B cell (primary cell): ENCODE measurements at regions not wholly inside any gene's neighbourhood (a gene's known extent, or its start where the extent isn't known, plus 50 kb on each side); places are given as distances from the start of the nearest gene placed in this dataset.

Experiments
- ATAC-seq: fragments of 200-7000 bp; cut with Tn5 transposase; one replicate; pipeline ENCODE4 v1.10.0; 2021; ENCODE audit warnings: low read depth, mild to moderate bottlenecking, moderate number of reproducible peaks, moderate library complexity
- CTCF ChIA-PET: fragments of 350-600 bp; sonication (Branson Sonifier 250); formaldehyde crosslinking; loops from one replicate; lab custom pipeline; 2021; ENCODE audit warnings: antibody characterized with exemption, inconsistent platforms; lab: Charles Lee
- POLR2A ChIA-PET: fragments of 350-600 bp; sonication (Branson Sonifier 250); formaldehyde crosslinking; loops from one replicate; lab custom pipeline; 2021; ENCODE audit warnings: antibody characterized with exemption; lab: Charles Lee
- DNase-seq: peaks from one replicate; pipeline ENCODE4 v3.0.0; 2013
- H2AFZ ChIP-seq: 2 replicates; pipeline ENCODE4 v1.6.1; 2012; ENCODE audit warnings: mild to moderate bottlenecking, low read depth, low read length; ENCODE audit not compliant: insufficient read depth, poor library complexity, severe bottlenecking
- H3K27ac ChIP-seq, 2 donors: 1 replicate in 1 of 2; 2 replicates in 1 of 2; pipeline ENCODE4 v1.5.1; 2012 to 2013; ENCODE audit warnings: low read length in 2 of 2, mild to moderate bottlenecking in 2 of 2, moderate library complexity in 1 of 2
- H3K27me3 ChIP-seq, 4 experiments: fragments of 200-600 bp in 1 of 4; sonication (generic) in 1 of 4; replicated peaks in 1 of 4; 1 replicate in 2 of 4; 2 replicates in 2 of 4; pipeline versions ENCODE4 v1.6.1 to v1.7.0; 2013 to 2016; ENCODE audit warnings: low read length in 3 of 4, mild to moderate bottlenecking in 2 of 4, mixed read lengths in 1 of 4, moderate library complexity in 1 of 4; ENCODE audit not compliant: insufficient read depth in 4 of 4, control insufficient read depth in 3 of 4; ENCODE audit errors: control extremely low read depth in 1 of 4
- H3K36me3 ChIP-seq, 2 experiments: replicated peaks in 1 of 2; 1 replicate in 1 of 2; 2 replicates in 1 of 2; pipeline versions ENCODE4 v1.6.1 to v1.7.1; 2013; ENCODE audit warnings: low read length in 1 of 2; ENCODE audit not compliant: insufficient read depth in 2 of 2, control insufficient read depth in 1 of 2; ENCODE audit errors: control extremely low read depth in 1 of 2, extremely low read depth in 1 of 2
- H3K4me1 ChIP-seq, 2 donors: fragments of 200-600 bp in 1 of 2; sonication (generic) in 1 of 2; 1 replicate in 1 of 2; 2 replicates in 1 of 2; pipeline versions ENCODE4 v1.5.1 to v1.6.1; 2013 to 2017; ENCODE audit warnings: low read length in 2 of 2; ENCODE audit not compliant: control insufficient read depth in 2 of 2, insufficient read depth in 2 of 2
- H3K4me2 ChIP-seq: replicated peaks from 2 replicates; pipeline ENCODE3; 2012; ENCODE audit warnings: mild to moderate bottlenecking, low read depth, low read length; ENCODE audit not compliant: poor library complexity, severe bottlenecking
- H3K4me3 ChIP-seq, 5 experiments: fragments of 200-600 bp in 1 of 5; sonication (generic) in 1 of 5; 1 replicate in 3 of 5; 2 replicates in 2 of 5; pipeline versions ENCODE4 v1.5.1 to v1.7.0; 2011 to 2016; ENCODE audit warnings: low read length in 4 of 5, mild to moderate bottlenecking in 4 of 5, low read depth in 2 of 5, control low read depth in 1 of 5, moderate library complexity in 1 of 5; ENCODE audit not compliant: insufficient read depth in 1 of 5; ENCODE audit errors: control extremely low read depth in 1 of 5, extremely low read depth in 1 of 5
- H3K79me2 ChIP-seq: fragments of 200-600 bp; sonication (generic); one replicate; pipeline ENCODE4 v1.6.0; 2016; ENCODE audit warnings: low read length; ENCODE audit not compliant: control insufficient read depth, insufficient read depth
- H3K9ac ChIP-seq: fragments of 200-600 bp; sonication (generic); 2 replicates; pipeline ENCODE4 v1.6.1; 2017; ENCODE audit warnings: mild to moderate bottlenecking, low read length, moderate library complexity
- H3K9me3 ChIP-seq, 3 donors: one replicate each; pipeline versions ENCODE4 v1.6.1 to v1.7.1; 2013; ENCODE audit warnings: low read length in 2 of 3; ENCODE audit not compliant: control insufficient read depth in 2 of 3, insufficient read depth in 1 of 3; ENCODE audit errors: control extremely low read depth in 1 of 3
- H4K20me1 ChIP-seq: 2 replicates; pipeline ENCODE4 v1.6.0; 2012; ENCODE audit warnings: mild to moderate bottlenecking, low read length; ENCODE audit not compliant: insufficient read depth, control insufficient read depth, poor library complexity, severe bottlenecking
- H3K27ac Mint-ChIP-seq: one replicate; pipeline ENCODE4 v1.8.0; 2021; ENCODE audit warnings: mixed read lengths
- H3K27me3 Mint-ChIP-seq: one replicate; pipeline ENCODE4 v1.8.0; 2021; ENCODE audit warnings: mixed read lengths
- H3K4me1 Mint-ChIP-seq: one replicate; pipeline ENCODE4 v1.8.0; 2021; ENCODE audit warnings: mixed read lengths
- H3K4me3 Mint-ChIP-seq: one replicate; pipeline ENCODE4 v1.8.0; 2021; ENCODE audit warnings: mixed read lengths
- H3K9me3 Mint-ChIP-seq: one replicate; pipeline ENCODE4 v1.8.0; 2022; ENCODE audit warnings: mixed read lengths; ENCODE audit not compliant: insufficient read depth
- EZH2 ChIP-seq: IDR thresholded peaks from 2 replicates; pipeline ENCODE4 v1.6.1; 2012; ENCODE audit warnings: borderline replicate concordance, low read depth, mild to moderate bottlenecking, moderate library complexity, low read length; ENCODE audit not compliant: insufficient read depth, poor library complexity, severe bottlenecking
- WGBS: methylation state at CpG from one replicate; pipeline ENCODE4 v1.1.5; 2013; ENCODE audit warnings: missing lambda C conversion rate; ENCODE audit not compliant: insufficient coverage; 5-methylcytosine and 5-hydroxymethylcytosine counted together
- intact Hi-C: fragments of 100-400 bp; cut with micrococcal nuclease; formaldehyde crosslinking; loops from one replicate; pipeline ENCODE4 v1.10.0; 2022
- TF ChIP-seq, protein P1 (sequence below): fragments of 200-600 bp; IDR thresholded peaks from one replicate; pipeline ENCODE4 v1.8.0; 2022; ENCODE audit warnings: antibody characterized with exemption, mild to moderate bottlenecking

DNA sequence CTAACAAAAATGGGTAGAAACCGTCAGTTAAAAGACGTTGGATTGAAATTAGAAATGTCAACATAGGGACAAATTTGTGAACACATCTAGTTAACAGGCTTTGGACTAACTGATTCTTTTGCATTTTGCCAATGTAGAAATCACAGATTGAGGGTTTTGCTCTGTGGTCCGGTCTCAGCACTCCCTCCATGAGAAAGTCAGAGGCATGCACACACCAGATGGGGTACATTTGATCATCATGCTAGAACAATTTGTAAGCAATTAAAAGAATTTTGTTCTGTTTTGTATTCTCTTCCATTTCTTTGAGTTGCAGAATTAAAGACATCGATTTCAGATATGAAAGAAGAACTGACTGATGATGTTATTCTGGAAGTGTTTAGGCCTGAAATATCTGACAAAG lies 179.1 kb upstream of the CCDC68 start:
- no peak overlapping the region for H3K4me3 ChIP-seq
- Mint-ChIP-seq H3K4me1 (peaks cover 7% of the 10 kb centered on the region), H3K27ac (no peak overlapping the region), H3K27me3 (peaks cover 10% of the 10 kb centered on the region), H3K9me3 (no peaks in the 10 kb centered on the region), H3K4me3 (no peak overlapping the region)
- no peaks in the 10 kb centered on the region for H3K36me3 ChIP-seq
- H3K9ac ChIP-seq, result no peak overlapping the region
- H3K79me2 ChIP-seq, result no peaks in the 10 kb centered on the region
- ATAC-seq, result no peak
- POLR2A ChIA-PET, result no interaction called here
- CTCF ChIA-PET, result no interaction called here
- H4K20me1 ChIP-seq, result no peaks in the 10 kb centered on the region
- TF ChIP-seq EZH2, result no peak
- intact Hi-C loops, result no loop called here
- no peaks in the 10 kb centered on the region for H3K4me1 ChIP-seq
- no peaks in the 10 kb centered on the region for H3K9me3 ChIP-seq
- no peak for DNase-seq
- H3K27me3 ChIP-seq, result no peaks in the 10 kb centered on the region
- no peak overlapping the region for H2AFZ ChIP-seq
- H3K4me2 ChIP-seq, result no peak overlapping the region
- H3K27ac ChIP-seq, result no peak overlapping the region
- 100% methylated on average over 1 of the region's 4 CpGs for WGBS

DNA sequence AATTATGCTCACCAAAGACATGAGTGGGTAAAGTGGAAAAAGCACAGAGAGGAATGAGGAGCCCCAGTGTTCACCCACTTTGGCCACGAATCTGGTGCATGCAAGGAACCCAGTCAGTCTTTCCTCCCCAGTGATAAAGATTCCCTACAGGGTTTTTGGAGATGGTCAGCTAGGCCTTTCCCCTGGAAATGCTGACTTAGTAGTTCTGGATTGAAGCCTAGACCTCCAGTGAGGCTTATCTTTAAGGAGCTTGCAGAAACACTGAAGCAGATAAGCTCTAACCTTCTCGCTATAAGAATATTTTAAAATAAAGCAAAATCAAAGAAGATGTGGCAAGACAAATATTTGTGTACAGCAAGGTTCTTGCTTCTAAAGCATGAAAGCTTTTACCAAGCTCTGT lies 178.3 kb upstream of the CCDC68 start:
- H3K4me3 ChIP-seq, result no peak overlapping the region
- no peak overlapping the region for H3K27ac ChIP-seq
- Mint-ChIP-seq H3K4me3 (no peak overlapping the region), H3K4me1 (peaks cover 7% of the 10 kb centered on the region), H3K27ac (no peak overlapping the region), H3K27me3 (peaks cover 10% of the 10 kb centered on the region), H3K9me3 (no peaks in the 10 kb centered on the region)
- H3K9ac ChIP-seq, result no peak overlapping the region
- ATAC-seq (no peak), DNase-seq (no peak)
- H3K9me3 ChIP-seq, result no peaks in the 10 kb centered on the region
- H4K20me1 ChIP-seq, result no peaks in the 10 kb centered on the region
- H3K36me3 ChIP-seq, result no peaks in the 10 kb centered on the region
- H3K4me2 ChIP-seq, result no peak overlapping the region
- H3K79me2 ChIP-seq, result no peaks in the 10 kb centered on the region
- ChIA-PET CTCF (no interaction called here), POLR2A (no interaction called here)
- no CpG with 5 or more reads among the region's 2 CpGs for WGBS
- no peaks in the 10 kb centered on the region for H3K27me3 ChIP-seq
- intact Hi-C loops, result no loop called here
- no peak overlapping the region for H2AFZ ChIP-seq
- no peaks in the 10 kb centered on the region for H3K4me1 ChIP-seq
- TF ChIP-seq, protein P1, sequence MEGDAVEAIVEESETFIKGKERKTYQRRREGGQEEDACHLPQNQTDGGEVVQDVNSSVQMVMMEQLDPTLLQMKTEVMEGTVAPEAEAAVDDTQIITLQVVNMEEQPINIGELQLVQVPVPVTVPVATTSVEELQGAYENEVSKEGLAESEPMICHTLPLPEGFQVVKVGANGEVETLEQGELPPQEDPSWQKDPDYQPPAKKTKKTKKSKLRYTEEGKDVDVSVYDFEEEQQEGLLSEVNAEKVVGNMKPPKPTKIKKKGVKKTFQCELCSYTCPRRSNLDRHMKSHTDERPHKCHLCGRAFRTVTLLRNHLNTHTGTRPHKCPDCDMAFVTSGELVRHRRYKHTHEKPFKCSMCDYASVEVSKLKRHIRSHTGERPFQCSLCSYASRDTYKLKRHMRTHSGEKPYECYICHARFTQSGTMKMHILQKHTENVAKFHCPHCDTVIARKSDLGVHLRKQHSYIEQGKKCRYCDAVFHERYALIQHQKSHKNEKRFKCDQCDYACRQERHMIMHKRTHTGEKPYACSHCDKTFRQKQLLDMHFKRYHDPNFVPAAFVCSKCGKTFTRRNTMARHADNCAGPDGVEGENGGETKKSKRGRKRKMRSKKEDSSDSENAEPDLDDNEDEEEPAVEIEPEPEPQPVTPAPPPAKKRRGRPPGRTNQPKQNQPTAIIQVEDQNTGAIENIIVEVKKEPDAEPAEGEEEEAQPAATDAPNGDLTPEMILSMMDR, result no peak
- TF ChIP-seq EZH2, result no peak
